ENCODE measurements at regions not wholly inside any gene's neighbourhood (a gene's known extent, or its start where the extent isn't known, plus 50 kb on each side); places are given as distances from the start of the nearest gene placed in this dataset.
"Not testable (repeated sequence)": the region's sequence is repeated elsewhere in the genome, so short reads cannot be mapped to it uniquely, and the experiment has no call there.

DNA sequence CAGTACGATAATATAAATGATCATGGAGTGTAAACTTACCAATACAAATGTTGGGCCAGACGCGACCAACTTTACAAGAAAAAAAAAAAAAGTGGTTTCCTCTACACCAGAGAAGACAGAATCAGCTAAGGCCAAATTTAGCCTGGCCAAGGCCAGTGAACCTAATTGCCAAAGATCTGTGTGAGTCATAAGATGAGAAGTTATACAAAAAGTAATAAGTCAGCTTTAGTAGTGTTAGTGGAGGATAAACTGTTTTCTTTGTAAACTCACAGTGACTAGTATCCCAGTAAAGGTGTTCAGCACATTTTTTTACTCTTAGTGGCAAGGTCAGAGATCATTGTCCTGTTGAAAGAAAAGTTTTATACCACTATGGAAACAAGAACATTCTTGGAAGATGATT is 531.4 kb upstream of the TECRL start:
- DNase-seq, result no peak

DNA sequence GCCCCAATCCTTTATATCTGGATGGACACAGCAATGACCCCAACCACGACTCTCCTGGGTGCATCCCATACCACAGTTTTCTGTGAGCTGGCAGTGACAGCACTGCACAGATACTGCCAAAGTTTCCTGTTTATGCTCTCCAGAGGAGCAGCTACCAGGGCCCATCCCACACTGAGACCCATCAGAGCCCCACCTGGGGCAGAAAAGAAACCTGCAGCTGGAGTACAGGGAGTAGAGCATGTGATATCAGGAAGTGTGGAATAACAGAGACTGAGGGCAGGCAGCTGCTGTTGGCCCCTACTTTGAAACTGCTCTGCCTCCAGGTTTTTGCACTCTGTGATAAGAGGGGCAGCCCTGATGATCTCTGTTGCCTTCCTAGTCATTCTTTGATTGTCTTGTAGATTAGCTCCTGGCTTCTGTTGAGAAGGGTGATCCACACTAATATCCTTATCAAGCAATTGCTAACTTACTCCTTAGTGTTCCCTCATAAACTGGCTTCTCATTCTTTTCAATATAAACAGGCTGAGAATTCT is 526.3 kb upstream of the TECRL start:
- no peak for DNase-seq

DNA sequence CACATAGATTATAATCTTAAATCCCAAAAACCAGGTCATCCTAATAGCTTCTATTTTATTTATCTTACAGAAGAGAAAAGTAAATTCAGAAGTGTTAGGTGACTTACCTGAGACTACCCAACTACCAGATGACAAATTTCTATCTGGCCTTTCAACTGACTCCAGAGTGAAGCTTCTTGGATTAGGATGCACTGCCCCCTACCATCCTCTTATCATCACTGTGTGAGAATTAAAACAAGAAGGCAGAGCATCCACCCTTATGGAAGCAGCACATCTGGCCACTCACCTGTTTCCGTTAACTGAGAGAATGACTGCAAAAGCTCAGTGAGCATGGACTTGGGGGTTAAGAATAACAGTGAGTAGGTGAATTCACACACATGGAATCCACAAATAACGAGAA is 502.6 kb upstream of the TECRL start:
- DNase-seq, result no peak

DNA sequence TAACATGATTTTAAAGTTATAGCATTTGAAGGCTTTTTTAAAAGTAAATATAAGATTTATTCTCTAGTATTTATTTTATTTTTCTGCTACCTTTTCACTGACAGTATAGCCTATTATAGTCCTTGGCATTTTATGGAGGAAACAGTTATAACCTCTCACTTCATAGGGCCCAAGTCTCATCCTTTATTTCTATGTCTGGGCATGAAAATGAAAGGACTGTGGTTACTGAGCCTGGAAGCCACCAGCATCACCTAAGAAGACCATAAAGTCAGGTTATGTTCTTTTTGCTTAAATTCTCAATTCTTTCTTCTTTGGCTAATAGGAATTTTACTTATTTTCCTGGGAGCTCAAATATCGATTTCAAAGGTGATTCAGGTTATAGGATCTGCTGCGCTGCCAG is 494.7 kb upstream of the TECRL start:
- no peak for DNase-seq

DNA sequence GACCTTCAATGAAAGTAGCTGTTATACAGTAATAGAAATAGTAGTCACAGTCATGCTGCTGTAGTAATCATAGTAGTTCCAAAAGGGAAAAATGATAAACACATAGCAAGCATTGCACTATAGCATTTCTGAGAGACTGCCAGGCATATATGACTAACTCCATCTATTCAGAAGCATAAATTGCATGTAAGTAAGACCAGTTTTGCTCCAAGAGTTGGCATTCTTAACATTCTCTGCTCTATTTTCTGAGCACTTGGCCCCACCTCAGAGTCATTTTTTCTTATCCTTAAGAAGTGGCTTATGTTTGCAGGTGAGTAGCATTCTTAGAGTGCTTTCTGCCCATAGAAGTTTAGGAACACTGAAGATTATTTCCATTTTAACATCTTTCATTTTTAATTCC is 490.3 kb upstream of the TECRL start:
- no peak for DNase-seq

DNA sequence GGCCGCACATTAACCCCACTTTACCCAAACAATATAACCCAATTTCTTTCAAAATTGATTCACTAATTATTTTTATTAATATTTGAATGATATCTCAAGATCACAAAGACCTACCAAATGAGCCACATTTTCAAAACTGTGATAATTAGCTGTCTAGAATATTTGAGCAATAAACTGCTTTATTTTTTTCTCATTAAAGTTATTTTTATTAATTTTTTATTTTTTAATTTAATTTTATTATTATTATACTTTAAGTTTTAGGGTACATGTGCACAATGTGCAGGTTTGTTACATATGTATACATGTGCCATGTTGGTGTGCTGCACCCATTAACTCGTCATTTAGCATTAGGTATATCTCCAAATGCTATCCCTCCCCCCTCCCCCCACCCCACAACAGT is 489.8 kb upstream of the TECRL start:
- DNase-seq, result not testable (repeated sequence)

DNA sequence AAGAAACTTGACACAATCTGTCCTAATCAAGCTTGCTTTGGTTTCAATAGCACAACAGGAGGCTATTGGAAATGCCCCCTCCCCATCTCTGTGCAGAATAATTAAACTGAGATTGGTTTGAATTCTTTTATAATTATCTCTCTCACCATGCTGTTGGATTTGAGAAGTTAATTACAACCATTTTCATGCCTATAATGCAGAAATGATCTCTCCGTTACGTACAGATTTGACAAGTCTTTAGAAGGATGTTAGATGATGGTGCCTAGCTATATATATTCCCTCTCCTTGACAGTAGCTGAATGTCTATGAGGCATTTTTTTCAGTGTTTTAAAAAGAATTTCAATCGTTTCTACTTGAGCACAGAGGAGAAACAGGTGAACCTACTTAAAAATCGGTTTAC is 488.4 kb upstream of the TECRL start:
- DNase-seq, result no peak

DNA sequence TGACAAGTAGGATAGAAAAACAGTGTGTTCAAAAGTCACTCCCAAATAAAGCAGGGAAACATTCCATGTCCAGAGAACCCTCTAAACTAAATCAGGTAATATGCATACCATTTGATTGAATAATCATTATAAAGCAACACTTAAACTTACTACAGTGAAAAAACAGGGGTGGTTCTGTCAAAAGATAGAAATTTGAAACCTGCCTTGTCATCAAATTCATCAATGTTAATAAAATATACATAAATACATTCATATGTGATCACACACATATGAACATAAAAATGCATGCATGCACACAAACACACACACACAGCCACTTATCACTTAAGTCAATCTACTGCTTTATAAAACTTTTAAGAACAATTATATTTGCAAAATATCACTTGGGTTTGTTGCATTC is 485.8 kb upstream of the TECRL start:
- DNase-seq, result no peak

DNA sequence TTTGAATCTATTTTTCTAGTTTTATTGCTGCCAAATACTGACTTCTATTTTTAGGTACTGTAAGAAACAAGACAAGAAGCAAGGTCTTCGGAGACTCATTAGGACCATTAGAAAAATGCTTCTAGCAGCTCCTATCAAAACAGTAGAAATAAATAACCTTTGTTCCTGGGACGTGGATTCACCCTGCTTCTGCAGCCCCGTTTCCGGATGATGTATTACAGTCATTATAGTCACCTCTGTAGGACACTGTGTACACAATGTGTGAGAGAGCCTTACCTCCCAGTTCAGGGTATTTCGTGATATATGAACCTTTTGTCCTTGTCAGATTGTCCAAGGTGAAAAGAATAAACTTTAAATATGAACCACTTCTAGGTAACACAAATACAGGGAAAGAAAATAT is 484.0 kb upstream of the TECRL start:
- no peak for DNase-seq

DNA sequence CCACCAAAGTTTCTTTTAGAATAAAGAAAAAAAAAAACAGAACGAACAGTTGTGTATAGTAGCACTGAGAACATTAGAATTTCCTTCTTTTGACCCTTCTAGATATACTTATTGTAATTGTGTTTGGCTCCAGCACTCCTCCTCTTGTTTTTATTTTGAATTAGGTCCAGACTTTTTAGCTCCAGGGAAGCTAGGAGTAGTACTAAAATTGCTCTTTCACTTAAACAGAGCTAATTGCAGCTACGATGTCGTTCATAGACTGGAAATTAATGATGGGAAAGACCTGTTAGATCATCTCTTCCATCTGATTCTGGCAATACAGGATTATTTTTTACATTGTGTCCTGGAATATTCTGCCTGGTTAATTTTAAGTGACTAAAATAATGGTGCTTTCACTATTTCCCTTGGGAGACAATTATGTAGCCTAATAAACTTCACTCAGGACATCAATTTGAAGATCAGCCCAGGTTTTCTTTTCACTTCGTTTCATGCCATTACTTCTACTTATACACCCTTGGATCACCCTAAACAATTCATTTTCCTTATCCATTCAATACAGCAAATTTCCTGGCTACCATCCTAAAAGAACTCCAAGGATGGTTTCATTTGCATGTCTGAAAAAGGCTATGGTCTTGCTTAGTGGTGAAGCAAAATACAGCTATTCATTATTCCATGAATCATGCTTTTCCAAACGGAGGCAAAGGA is 480.8 kb upstream of the TECRL start:
- no peak for DNase-seq

DNA sequence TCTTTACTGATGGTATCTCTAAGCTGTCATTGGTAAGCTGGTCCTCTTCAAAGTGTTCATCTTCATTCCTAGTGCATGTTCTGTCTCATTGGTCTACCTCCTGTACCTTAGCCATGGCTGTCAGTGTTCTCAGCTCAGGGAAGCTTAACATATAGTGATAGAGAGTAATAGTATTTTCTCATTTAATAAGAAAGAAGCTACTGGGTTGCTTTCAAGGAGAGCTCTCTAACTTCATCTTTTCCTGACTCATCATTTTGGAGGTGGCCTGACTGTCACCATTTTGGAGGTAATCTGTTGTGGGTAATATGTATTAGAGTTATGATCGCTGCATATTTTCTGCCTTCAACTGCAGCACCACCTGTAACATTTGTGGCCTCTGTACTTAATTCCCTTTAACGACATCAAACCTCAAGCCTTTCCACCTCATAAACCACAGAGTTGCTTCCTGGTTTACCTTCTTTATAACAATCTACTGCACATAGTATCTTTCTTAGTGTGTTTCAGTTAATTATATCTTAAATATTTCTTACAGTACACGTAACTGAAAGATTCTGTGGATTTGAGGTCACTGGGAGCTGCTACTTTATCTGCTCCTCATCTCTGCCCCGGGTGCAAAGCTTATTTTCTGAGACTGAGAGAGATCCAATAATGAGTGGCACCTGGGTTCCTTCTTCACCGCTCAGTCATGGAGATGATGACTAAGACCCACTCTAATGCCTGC is 474.0 kb upstream of the TECRL start:
- no peak for DNase-seq

DNA sequence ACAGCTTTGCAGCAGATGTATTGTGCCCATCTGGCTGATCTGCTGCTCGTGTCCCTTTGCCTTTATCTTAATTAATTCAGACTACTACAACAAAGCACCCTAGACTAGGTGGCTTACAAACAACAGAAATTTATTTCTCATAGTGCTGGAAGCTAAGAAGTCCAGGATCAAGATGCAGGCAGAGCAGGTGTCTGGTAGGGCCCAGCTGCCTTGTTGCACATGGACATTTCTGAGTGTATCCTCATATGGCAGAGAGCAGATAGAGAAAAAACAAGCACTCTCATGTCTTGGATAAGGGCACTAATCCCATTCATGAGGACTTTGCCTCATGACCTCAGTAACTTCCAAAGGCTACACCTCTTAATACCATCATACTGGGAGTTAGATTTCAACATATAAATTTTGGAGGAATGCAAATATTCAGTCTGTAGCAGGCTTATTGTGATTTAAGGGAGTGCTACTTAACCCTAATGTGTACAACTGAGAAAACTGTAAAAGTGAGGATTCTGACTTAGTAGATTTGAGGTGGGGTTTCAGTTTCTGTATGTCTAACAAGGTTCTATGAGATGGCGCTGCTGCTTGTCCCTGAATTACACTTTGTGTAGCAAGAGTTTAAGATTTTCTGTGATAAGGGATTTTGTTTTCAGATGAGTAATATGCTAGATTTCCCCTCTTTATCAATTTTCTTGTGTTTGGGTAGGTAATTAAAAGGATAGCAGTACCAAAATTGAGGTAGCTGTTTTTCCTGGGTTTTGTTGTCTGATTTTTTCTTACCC is 473.2 kb upstream of the TECRL start:
- DNase-seq, result no peak

DNA sequence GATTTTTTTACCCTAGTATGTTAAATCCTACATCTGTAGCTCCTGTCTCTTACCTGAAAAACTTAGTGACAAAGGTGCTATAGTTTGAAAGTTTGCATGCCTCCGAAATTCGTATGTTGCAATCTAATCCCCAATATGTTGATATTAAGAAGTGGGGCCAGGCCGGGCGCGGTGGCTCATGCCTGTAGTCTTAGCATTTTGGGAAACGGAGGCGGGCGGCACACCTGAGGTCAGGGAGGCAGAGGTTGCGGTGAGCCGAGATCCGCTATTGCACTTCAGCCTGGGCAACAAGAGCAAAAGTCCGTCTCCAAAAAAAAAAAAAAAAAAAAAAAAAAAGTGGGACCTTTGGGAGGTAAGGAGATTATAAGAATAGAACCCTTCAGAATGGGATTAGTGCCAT is 471.3 kb upstream of the TECRL start:
- DNase-seq, result no peak

DNA sequence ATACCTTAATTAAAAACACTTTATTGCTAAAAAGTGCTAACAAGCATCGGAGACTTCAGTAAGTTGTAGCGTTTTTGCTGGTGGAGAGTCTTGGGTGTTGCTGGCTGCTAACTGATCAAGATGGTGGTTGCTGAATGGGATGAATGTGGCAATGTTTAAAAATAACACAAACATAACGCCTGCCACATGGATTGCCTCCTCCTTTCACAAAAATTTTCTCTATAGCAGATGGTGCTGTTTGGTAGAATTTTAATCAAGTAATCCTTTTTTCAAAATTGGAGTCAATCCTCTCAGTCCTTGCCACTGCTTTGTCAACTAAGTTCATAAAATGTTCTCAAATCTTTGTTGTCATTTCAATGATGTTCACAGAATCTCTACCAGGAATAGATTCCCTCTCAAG is 466.8 kb upstream of the TECRL start:
- DNase-seq, result no peak

DNA sequence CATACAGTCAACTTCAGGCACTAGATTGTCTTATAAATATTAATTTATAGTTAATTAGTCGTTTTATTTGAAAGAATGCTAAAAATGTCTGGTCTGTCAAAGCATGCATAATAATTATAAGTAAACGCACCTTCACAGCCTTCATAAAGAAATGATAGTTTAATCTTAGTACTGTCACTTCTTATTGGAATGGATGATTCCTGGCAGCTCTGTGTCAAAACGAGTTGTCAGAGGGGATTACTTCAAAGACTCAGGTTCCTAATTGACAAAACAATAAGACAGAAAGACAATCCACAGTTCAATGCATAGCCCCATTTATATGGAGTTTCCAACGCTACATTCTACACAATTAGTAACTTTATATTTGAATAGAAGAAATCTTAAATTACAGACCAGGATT is 461.3 kb upstream of the TECRL start:
- DNase-seq, result no peak

DNA sequence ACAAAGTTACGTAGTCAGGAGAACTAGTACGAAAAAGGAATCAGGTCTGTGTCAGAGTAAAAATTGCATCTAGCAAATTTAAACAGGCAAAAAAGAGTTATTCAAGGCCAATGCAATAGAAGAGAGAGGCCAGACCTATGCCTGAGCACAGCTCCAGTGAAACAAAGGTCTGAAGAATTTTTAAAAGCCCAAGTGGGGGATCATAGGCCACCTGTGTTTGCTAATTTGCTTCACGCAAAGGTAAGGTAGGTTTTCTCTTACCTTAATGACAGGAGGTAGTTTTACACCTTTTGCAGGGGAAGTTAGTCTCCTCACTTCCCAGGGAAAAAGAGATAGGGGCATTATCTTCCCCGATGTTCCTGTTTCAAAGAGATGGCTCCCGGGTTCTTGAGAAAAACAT is 448.6 kb upstream of the TECRL start:
- no peak for DNase-seq

DNA sequence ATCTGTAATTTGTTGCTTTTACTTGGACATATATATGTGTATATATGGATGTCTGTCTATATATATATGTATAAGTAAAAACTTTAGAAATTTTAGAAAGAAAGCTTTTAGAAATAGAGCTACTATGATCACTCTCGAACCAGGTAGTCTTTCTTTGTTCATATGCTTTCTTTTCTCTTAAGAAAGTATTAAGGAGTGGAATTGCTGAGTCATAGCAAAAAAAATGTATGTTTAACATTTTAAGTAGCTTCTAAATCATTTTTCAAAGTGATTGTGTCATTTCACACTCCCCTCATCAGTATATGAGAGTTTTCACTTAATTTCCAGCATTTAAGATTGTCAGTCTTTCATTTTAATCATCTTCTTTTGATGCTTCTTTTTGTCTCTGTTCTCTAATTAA is 447.9 kb upstream of the TECRL start:
- no peak for DNase-seq

DNA sequence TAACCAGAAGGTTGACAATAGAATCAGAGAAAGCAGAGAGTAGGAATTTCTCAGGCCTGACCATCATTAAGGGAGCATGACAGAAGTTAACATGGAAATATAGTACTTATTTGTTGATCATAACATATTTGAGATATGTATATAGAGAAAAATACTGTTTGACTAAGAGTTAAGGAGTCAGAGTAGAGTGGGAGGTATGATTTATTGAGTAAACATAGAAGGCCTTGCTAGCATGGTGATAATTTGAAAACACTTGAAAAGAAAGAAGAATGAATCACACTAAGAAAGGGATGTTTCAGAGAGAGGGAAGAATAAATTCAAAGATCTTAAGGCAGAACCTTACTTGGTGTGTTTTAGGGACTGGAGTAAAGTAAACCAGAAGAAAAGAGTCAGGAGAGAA is 437.2 kb upstream of the TECRL start:
- no peak for DNase-seq

DNA sequence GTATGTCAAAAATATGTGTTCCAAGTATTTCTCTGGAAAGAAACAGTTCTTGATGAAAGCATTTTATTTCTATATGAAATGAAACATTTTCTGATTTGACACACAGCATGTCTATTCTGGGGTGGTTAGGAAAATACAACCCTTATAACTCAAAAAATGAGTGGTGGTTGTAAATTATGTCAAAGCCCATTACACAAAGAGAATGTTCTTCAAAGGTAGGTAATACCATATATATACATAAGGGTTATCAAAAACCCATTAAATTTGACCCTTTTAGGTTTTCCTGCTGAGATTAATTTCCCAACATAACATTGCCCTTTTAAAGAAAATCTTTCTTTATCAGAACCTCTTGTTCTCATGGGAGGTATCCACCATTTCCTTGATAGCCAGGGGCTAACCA is 420.5 kb upstream of the TECRL start:
- DNase-seq, result no peak

DNA sequence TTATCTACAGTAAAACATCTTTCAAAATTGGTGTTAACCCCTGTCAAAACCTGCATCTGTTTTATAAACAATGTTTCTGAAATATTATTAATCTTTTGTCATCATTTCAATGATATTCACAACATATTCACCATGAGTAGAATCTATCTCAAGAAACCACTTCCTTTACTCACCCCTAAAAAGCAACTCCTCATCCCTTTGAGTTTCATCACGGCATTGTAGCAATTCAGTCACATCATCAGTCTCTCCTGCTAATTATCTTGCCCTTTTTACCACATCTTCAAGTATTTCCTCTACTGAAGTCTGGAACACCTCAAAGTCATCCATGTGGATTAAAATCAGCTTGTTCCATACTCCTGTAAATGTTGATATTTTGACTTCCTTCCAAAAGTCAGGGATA is 415.3 kb upstream of the TECRL start:
- no peak for DNase-seq

DNA sequence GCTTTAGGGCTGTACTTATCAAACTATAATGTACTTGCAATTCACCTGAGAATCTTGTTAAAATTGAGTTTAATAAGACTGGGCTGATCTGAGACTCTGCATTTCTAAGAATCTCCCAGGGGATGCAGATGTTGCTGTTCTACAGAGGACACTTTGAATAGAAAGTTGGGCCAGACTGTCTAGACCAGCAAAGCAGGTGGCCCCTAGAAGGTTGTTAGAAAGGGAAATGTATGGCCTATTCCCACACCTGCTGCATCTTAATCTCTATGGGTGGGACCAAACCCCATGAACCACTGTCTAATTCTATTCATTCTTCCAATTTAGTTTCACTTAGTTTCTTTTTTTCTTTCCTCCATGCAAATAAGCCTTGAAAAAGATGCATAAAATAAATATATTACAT is 413.2 kb upstream of the TECRL start:
- no peak for DNase-seq

DNA sequence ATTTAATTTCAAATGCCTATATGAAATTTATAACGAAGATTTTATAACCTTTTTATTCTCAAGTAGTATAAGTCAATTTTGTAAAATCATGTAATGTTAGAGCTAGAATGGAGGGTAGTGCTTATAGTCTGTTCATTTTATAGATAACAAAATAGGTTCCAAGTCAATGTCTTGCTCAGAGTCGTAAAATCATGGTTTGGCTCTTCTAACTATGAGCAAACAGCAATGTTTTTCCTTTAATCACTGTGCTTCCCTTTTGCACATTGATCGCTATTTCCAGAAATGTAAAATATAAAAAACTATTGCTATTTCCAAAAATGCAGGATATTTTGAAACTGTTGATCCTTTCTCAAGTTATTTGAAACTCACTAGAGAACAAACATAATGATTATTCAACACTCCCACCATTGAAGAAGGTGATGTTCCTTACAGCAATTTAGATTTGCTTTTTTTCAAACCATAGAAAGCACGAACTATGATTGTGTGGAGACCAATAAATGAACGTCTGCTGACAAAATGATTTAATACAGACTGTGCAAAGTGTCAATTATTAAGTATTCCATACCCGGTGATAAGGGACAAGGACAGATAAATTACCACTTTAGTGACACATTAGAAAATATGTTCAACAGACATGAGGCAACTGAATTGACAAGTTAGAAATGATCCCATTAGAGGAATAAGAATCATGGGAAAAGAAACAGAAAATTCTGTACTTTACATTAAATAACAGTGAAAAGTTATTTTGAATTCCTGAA is 412.1 kb upstream of the TECRL start:
- no peak for DNase-seq

DNA sequence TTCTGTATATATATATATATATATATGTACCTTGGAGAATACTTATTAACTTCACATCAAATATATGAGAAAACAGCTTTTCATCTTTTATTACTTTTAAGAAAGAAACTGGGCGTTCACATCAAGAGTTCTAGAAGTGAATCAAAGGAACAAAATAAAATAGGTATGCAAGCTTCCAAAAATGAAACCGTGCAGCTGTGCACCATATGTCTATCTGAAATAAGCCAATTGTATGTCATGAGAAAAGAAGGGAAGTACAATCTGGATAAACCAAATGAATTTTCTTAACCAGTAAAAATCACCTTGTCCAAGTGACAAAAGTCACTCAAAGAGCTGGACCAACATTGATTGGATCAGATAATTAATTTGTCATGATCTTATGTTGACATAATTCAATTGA is 405.4 kb upstream of the TECRL start:
- DNase-seq, result no peak

Data from CD4-positive, alpha-beta T cell treated with Interleukin-12 subunit alpha and Interleukin-12 subunit beta, for 1 hour (primary cell).